ENCODE measurements at regions not wholly inside any gene's neighbourhood (a gene's known extent, or its start where the extent isn't known, plus 50 kb on each side); places are given as distances from the start of the nearest gene placed in this dataset.

DNA sequence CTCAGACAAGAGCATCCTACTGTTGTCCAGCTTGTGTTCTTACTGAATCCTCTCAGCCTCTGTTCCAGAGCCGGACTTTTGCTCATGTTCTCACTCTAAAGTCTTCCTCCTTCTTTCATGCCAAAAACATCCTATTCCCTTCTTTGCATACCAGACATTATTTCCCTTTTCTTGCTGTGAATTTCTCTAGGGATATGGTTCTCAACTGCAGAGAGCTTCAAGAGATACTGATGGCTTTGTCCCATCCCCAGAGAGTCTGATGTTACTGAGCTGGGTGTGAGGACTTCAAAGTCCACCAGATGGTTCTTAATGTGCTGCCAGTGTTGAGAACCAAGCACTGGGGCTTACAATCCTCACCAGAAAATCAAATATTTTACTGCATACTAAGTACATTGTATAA lies 98.6 kb upstream of the FER start:
- peaks cover 5% of the 10 kb centered on the region for H3K36me3 Mint-ChIP-seq (ENCODE audit: low read depth)
- TF ChIP-seq, protein P1, sequence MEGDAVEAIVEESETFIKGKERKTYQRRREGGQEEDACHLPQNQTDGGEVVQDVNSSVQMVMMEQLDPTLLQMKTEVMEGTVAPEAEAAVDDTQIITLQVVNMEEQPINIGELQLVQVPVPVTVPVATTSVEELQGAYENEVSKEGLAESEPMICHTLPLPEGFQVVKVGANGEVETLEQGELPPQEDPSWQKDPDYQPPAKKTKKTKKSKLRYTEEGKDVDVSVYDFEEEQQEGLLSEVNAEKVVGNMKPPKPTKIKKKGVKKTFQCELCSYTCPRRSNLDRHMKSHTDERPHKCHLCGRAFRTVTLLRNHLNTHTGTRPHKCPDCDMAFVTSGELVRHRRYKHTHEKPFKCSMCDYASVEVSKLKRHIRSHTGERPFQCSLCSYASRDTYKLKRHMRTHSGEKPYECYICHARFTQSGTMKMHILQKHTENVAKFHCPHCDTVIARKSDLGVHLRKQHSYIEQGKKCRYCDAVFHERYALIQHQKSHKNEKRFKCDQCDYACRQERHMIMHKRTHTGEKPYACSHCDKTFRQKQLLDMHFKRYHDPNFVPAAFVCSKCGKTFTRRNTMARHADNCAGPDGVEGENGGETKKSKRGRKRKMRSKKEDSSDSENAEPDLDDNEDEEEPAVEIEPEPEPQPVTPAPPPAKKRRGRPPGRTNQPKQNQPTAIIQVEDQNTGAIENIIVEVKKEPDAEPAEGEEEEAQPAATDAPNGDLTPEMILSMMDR (conservative IDR thresholded peaks at IDR 0.05) = no peak
- no peak overlapping the region for H3K4me3 Mint-ChIP-seq
- peaks cover 13% of the 10 kb centered on the region for H3K4me1 Mint-ChIP-seq
- H3K27me3 Mint-ChIP-seq (ENCODE audit: low read depth) = no peaks in the 10 kb centered on the region
- DNase-seq (ENCODE audit: low read depth, low spot score) = no peak
- H3K9me3 Mint-ChIP-seq = peaks cover 7% of the 10 kb centered on the region
- no peak overlapping the region for H3K27ac Mint-ChIP-seq (ENCODE audit: unreplicated experiment)

DNA sequence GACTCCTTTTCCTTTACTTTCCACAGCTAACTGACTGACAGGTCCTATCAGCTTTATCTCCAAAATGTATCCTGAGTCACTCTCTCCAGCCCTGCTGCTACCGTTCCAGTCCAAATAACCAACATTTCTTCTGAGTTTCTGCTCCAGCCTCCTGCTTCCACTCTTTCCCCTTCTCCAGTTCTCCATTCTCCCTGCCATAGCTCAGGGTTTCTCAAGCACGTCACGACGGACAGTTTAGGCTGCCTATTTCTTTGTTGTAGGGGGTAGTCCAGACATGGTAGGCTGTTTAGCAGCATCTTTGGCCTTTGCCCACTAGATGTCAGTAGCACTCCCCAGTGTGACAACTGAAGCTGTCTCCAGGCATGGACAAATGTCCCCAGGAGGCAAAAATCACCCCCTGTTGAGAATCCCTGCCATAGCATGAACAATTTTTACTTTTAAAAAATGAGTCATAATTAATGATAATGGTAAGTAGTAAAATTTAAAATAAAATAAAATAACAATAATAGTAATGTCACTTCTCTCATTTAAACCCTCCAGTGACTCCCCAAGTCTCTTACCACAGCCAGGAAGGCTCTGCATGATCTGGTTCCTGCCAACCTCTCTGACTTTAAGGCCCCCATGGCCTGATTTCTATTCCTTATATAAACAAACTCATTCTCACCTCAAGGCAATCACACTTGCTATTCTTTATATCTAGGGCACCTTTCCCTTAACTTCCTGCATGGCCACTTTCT lies 105.4 kb upstream of the FER start:
- Mint-ChIP-seq H3K27me3 (ENCODE audit: low read depth) (no peaks in the 10 kb centered on the region), H3K4me3 (no peak overlapping the region), H3K27ac (ENCODE audit: unreplicated experiment) (peak overlapping the region; percentile 65), H3K9me3 (peaks cover 2% of the 10 kb centered on the region), H3K36me3 (ENCODE audit: low read depth) (peaks cover 5% of the 10 kb centered on the region), H3K4me1 (peaks cover 22% of the 10 kb centered on the region)
- DNase-seq (ENCODE audit: low read depth, low spot score) = peak; percentile 63
- TF ChIP-seq, protein P1 (conservative IDR thresholded peaks at IDR 0.05) = peak; percentile 89

GRCh38 chr5:108641596-108641995 lies 106.1 kb upstream of the FER start:
- no peaks in the 10 kb centered on the region for H3K27me3 Mint-ChIP-seq (ENCODE audit: low read depth)
- DNase-seq (ENCODE audit: low read depth, low spot score) = no peak
- H3K4me1 Mint-ChIP-seq = peaks cover 22% of the 10 kb centered on the region
- TF ChIP-seq, protein P1 (conservative IDR thresholded peaks at IDR 0.05) = no peak
- no peaks in the 10 kb centered on the region for H3K9me3 Mint-ChIP-seq
- no peak overlapping the region for H3K27ac Mint-ChIP-seq (ENCODE audit: unreplicated experiment)
- H3K36me3 Mint-ChIP-seq (ENCODE audit: low read depth) = no peaks in the 10 kb centered on the region
- no peak overlapping the region for H3K4me3 Mint-ChIP-seq

DNA sequence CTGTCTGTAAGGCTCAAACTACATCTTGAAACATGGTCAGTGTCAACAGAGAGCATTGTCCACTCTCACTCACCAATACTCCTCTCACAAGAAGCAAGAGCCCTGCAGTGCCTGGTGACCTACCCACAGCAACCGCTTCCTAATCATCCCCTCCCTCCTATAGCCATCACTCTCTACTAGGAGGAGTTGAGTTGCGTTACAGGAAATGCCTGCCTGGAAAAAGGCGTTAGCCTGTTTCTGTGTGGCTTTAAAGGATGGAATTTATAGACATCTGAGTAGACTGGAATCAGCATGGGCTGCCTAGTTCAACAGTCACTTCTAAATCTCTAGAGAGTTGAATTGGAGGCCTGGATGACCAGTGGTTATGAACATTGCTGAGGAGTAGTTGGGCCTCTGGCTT lies 108.3 kb upstream of the FER start:
- H3K36me3 Mint-ChIP-seq (ENCODE audit: low read depth) = no peaks in the 10 kb centered on the region
- H3K27me3 Mint-ChIP-seq (ENCODE audit: low read depth) = no peaks in the 10 kb centered on the region
- no peak overlapping the region for H3K4me3 Mint-ChIP-seq
- DNase-seq (ENCODE audit: low read depth, low spot score) = no peak
- H3K27ac Mint-ChIP-seq (ENCODE audit: unreplicated experiment) = no peak overlapping the region
- H3K9me3 Mint-ChIP-seq = no peaks in the 10 kb centered on the region
- H3K4me1 Mint-ChIP-seq = peaks cover 10% of the 10 kb centered on the region
- TF ChIP-seq, protein P1 (conservative IDR thresholded peaks at IDR 0.05) = no peak

- Mint-ChIP-seq H3K27ac (ENCODE audit: unreplicated experiment) (no peak overlapping the region), H3K4me1 (peaks cover 9% of the 10 kb centered on the region)
- TF ChIP-seq, protein P1 (conservative IDR thresholded peaks at IDR 0.05) = no peak
Observed at GRCh38 chr5:108638021-108638420, 109.7 kb upstream of the FER start.

More at GRCh38 chr5:108638021-108638420, 109.7 kb upstream of the FER start:
- DNase-seq (ENCODE audit: low read depth, low spot score) = no peak
- Mint-ChIP-seq H3K27me3 (ENCODE audit: low read depth) (no peaks in the 10 kb centered on the region), H3K4me3 (no peak overlapping the region), H3K9me3 (no peaks in the 10 kb centered on the region), H3K36me3 (ENCODE audit: low read depth) (no peaks in the 10 kb centered on the region)

Measured in neural crest cell (in vitro differentiated cells).